GM03348 (cell line): ENCODE measurements at regions not wholly inside any gene's neighbourhood (a gene's known extent, or its start where the extent isn't known, plus 50 kb on each side); places are given as distances from the start of the nearest gene placed in this dataset.

ENCODE experiments used
- DNase-seq: peaks from one replicate; pipeline ENCODE4 v3.0.0; 2012; ENCODE audit warnings: low spot score

- DNase-seq = no peak
These were observed 435.2 kb upstream of the SEMA3A start for GRCh38 chr7:84629640-84630318.

DNA sequence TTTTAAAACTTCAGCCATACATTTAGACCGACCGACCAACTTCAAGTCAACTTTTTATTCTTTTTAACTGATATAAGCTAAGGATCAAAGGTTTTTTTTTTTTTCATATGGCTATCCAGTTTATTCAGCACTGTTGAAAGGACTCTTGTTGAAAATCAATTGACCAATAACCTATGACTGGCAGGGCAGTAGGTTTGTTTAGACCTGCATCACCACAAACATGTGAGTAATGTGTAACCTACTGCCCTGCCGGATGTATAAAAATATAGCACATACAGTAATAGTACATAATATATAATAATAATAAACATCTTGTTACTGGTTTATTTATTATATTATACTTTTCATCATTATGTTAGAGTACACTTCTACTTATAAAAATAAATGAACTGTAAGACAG, 434.6 kb upstream of the SEMA3A start:
- DNase-seq = no peak

DNA sequence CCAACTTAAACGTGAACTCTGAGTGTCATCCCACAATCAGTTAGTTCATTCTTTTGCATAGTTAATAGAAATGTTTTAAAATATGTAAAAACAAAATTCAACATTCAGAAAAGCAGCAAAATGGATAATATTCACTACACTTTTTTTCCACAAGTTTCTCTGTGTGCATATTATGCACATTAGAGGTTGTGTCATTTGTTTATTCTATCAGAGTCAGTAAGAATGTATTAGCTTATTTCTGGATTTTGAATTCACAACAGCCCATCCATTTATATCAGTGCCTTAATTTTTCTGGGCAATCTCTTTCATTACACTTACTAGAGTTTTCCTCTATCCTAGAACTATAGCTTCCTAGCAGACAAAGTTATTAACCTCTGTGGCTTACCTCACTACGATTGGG, 432.7 kb upstream of the SEMA3A start:
- no peak for DNase-seq

DNA sequence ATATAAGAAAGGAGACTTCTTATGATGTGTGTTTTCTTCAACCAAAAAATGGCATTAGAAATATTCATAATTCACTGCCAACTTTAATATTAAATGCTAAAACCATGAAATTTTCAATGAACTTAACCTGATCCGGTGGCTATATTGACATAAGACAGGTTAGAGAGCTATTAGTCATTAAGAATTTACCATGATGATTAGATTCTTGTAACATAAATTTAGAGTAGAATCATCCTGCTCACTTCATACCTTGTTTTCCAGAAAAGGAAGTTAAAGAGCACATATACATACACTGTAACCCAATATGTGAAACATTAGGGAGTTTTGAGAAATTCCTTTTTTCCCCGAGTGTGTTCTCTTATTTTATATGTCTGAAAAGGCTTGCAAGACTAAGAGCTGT, 430.3 kb upstream of the SEMA3A start:
- no peak for DNase-seq

DNA sequence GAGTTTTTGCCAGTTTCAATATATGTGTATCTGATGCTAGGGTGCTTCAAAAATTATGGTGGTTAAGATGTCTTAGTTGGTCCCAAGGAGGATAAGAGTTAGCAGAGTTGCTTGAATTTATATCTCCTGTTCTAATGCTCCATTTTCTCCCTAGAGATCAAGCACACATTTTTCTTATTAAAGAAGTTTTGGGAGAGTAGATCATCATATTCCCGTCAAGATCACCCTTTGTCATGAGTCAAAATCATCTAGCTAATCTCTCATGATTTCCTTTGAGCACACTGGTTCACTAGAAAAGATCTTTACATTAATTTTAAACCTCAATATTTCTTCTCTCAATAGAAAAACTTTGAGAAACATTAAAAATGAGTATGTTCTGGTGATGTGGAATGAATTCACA, 429.9 kb upstream of the SEMA3A start:
- DNase-seq = peak; percentile 4

GRCh38 chr7:84617265-84618030, 422.9 kb upstream of the SEMA3A start:
- DNase-seq = no peak

- no peak for DNase-seq
These were observed 420.4 kb upstream of the SEMA3A start for GRCh38 chr7:84614821-84615501.

DNA sequence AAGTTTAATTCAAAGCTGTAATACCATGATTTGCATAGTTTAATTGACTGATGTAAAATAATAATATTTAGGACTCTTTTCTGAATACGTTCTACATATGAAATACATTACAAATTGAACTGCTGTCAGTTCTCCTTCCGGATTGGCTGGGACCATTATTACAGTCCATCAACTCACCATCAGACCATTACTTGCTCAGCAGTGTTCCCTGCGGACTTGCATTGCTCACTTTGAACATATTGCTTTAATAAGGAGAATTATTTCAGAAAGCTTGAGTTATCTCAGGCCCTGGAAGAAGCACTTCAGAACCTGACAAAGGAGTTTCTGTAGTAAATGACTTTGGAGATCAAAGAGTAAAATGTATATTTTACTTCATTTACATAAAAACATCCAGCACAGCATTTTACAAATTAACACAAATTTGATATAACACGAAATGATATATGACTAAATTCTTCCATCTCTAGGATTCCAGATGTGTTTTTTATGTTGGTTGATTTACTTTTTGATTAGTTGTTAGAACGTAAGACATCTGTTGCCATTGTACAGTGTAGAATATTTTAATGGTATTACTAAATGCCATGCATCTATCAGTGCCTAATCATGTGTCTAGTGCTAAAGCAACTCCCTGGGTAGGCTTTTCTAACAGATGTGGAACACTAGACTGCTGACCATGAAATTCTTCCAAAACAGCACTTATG, 418.5 kb upstream of the SEMA3A start:
- DNase-seq = no peak

DNA sequence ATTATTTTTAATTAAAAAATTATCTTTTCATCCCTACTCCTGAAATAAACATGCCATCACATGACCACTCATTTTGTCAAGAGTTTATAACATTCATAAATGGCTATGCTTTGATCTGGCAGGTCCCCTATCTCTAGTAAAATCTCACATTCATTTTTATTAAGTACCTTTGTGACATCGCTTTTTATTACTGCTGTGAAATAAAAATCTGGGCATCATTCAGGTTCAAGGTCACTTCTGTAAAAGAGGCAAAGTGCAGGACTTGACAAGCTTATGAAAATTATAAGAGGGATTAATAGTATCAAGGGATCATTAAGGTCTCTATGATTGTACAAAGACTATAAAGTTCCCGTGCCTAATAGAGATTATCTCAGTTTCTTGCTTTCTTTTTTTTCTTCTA, 416.8 kb upstream of the SEMA3A start:
- no peak for DNase-seq

DNA sequence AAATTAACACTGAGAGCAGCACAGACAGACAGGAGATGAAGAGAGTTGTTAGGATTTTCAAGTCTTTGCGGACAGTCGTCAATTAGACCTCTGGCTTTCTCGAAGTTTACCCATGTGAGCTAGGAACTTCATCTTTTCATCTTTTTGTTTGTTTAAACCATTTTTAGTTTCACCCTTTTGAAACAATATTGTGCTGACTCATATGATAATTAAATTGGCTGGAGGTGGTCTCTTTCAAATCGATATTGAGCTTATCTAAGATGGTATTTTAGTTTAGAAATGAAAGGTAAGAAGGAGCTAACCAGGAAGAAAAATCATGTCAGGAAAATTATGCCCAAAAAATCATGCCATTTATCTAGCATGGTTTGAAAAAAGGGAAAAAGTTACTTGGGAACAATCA, 415.8 kb upstream of the SEMA3A start:
- no peak for DNase-seq

DNA sequence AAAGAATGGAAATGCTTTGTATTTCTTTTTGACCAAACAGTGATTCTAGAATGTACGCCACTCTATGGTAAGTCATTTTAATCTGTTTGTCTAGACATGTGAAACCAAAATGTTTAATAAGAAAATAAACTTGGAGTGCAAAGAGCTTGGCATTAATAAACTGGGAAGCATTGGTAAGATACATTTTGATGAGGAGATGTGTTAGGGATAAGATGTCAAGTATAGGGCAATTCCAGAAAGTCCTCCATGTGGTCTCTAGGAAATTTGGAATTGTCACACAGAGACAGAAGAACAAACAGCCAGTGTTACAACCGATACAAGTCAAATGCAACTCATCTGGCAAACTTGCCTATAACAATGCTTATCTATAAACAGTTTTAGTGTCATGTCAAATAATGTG, 410.7 kb upstream of the SEMA3A start:
- no peak for DNase-seq

DNA sequence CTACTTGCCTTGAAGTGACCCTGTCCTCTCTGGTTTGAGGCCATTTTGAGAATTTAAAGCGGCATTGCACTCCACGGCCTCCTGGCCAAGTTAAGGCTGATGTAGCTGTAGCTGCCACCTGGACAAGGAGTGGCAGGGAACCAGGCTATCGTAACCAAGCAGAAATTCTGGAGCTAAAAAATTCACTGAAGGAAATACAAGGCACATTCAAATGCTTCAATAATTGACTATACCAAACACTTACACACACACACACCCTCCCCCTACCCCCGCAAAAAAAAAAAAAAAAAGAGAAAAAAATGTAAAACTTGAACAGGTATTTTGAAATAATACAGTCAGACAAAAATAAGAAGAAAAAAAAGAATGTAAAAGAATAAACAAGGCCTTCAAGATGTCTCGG, 409.0 kb upstream of the SEMA3A start:
- DNase-seq = no peak

DNA sequence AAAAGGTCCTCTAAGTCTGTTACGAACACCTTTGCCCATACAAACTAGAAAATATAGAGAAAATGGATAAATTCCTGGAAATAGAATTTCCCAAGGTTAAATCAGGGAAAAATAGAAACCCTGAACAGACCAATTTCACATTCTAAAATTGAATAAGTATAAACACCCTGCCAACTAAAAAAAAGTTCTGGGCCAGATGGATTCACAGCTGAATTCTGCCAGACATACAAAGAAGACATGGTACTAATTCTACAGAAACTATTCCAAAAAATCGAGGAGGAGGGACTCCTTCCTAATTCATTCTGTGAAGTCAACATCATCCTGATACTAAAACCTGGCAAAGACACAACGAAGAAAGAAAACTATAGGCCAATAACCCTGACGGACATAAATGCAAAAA, 400.4 kb upstream of the SEMA3A start:
- no peak for DNase-seq

GRCh38 chr7:84591897-84592296, 397.3 kb upstream of the SEMA3A start:
- DNase-seq = no peak

DNA sequence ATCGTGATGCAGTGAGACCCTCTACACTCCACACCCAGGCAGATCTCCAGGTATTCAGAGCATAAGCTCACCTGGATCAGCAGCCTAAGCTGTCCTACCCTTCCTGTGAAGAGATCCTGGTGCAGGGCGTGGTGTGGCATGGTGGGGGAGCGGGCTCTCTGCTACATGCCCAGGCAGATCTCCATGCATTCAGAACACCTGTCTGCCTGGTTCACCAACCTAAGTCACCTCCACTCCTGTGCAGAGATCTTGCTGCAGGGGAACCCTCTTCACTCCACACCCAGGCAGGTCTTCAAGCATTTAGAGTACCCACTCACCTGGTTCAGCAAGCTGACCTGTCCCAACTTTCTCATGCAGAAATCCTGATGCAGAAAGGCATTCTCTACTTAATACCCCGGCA, 394.4 kb upstream of the SEMA3A start:
- no peak for DNase-seq

GRCh38 chr7:84583331-84583730, 388.7 kb upstream of the SEMA3A start:
- DNase-seq = no peak

- no peak for DNase-seq
These were observed 388.2 kb upstream of the SEMA3A start for GRCh38 chr7:84582747-84583146.

DNA sequence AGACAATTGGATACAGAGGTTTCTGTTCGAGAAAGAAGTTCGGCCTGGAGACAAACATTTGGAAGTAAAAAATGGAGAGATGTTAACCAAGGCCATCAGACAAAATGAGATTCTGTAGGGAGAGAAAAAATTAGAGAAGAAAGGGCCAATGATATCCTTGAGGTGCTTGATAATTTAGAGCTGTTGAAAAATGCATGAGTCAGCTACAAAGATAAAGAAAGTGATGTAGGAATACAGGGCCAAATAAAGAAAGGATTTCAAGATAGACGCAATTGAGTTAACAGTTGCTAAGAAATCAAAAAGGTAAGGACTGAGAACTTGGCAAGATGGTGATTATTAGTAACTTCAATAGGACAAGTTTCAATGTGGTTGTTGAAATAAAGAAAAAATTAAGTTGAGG, 384.2 kb upstream of the SEMA3A start:
- DNase-seq = no peak

GRCh38 chr7:84568781-84569180, 374.2 kb upstream of the SEMA3A start:
- DNase-seq = no peak

- no peak for DNase-seq
These were observed 370.9 kb upstream of the SEMA3A start for GRCh38 chr7:84565345-84566074.

GRCh38 chr7:84553711-84554110, 359.1 kb upstream of the SEMA3A start:
- DNase-seq = no peak

DNA sequence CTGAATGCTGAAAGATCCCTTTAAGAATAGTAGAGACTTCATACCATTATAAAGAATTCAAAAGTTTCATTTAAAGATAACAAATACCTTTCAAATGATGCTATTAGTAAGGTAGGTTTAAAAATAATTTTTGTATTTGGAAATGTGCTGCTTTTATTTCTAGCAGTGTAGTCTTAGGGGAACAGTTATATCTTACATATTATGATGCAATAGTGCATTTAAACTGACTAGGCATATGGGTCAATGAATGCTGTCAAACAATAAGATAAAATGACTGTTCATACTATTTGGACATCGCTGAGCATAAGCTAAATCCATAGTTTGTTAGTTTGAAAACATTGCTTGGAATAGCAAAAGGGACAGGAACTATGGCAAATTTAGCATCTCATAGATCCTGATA, 354.8 kb upstream of the SEMA3A start:
- DNase-seq = no peak
